Right lobe of liver (tissue), 6 donors: ENCODE measurements at regions not wholly inside any gene's neighbourhood (a gene's known extent, or its start where the extent isn't known, plus 50 kb on each side); places are given as distances from the start of the nearest gene placed in this dataset.

Experiments
- ATAC-seq, 4 donors: fragments of 200-7000 bp; cut with Tn5 transposase; one replicate each; pipeline ENCODE4 v1.9.1; 2020; ENCODE audit warnings: mild to moderate bottlenecking in 4 of 4, moderate library complexity in 4 of 4
- DNase-seq, 3 donors: peaks; one replicate each; pipeline ENCODE4 v3.0.0-alpha.2; 2020
- H3K27ac ChIP-seq, 3 donors: fragments of 200-600 bp; one replicate each; pipeline ENCODE4 v1.8.0; 2022
- H3K27me3 ChIP-seq, 2 donors: fragments of 200-600 bp; one replicate each; pipeline ENCODE4 v1.8.0; 2022
- H3K36me3 ChIP-seq, 4 donors: fragments of 200-600 bp; sonication (generic) in 1 of 4; one replicate each; pipeline versions ENCODE4 v1.5.1 to v1.8.0; 2017 to 2022; ENCODE audit warnings: control low read depth in 1 of 4
- H3K4me1 ChIP-seq, 4 donors: fragments of 200-600 bp; sonication (generic) in 1 of 4; one replicate each; pipeline versions ENCODE4 v1.5.1 to v1.8.0; 2017 to 2022; ENCODE audit warnings: control low read depth in 1 of 4
- H3K4me3 ChIP-seq, 3 donors: fragments of 200-600 bp; one replicate each; pipeline ENCODE4 v1.8.0; 2022
- H3K9me3 ChIP-seq, 4 donors: fragments of 200-600 bp; sonication (generic) in 1 of 4; one replicate each; pipeline versions ENCODE4 v1.5.1 to v1.8.0; 2017 to 2022; ENCODE audit warnings: control low read depth in 1 of 4
- POLR2A ChIP-seq: fragments of 450-650 bp; IDR thresholded peaks from one replicate; pipeline ENCODE4 v1.6.1; 2017; ENCODE audit warnings: antibody characterized with exemption, mild to moderate bottlenecking
- WGBS: methylation state at CpG from one replicate; pipeline ENCODE4 v1.1.6; 2018; ENCODE audit warnings: low coverage, low lambda C conversion rate; ENCODE audit not compliant: insufficient coverage; ENCODE audit errors: missing lambda C conversion rate; 5-methylcytosine and 5-hydroxymethylcytosine counted together
- intact Hi-C, 2 donors: fragments of 100-400 bp; cut with DNase I; formaldehyde crosslinking; loops; one replicate each; pipeline versions ENCODE4 v1.11.2 to v1.14.1; 2022
- TF ChIP-seq, protein P1 (sequence below), 4 donors: fragments of 200-600 bp in 3 of 4; fragments of 450-650 bp in 1 of 4; IDR thresholded peaks; one replicate each; pipeline versions ENCODE4 v1.5.1 to v1.8.0; 2016 to 2022; ENCODE audit warnings: antibody characterized with exemption in 4 of 4, mild to moderate bottlenecking in 2 of 4
- donor health status: DM: no; HTN: yes; CAD: no.
- donor health status: DM: no; HTN: no; CAD: no.
- donor health status: DM: no; HTN: no; CAD: no.
- donor health status: DM: no; HTN: yes; CAD: no.
- donor health status: DM: no; HTN: yes; CAD: no.

- no peaks in the 10 kb centered on the region for H3K27me3 ChIP-seq
- H3K36me3 ChIP-seq: no peaks in the 10 kb centered on the region
- WGBS: 33% methylated on average over 2 of the region's 2 CpGs
- no peak overlapping the region for H3K27ac ChIP-seq
- DNase-seq: no peak
- H3K9me3 ChIP-seq: no peaks in the 10 kb centered on the region
- intact Hi-C loops: no loop called here
- no peaks in the 10 kb centered on the region for H3K4me1 ChIP-seq
- H3K4me3 ChIP-seq: no peak overlapping the region
- TF ChIP-seq POLR2A: no peak
- TF ChIP-seq, protein P1, sequence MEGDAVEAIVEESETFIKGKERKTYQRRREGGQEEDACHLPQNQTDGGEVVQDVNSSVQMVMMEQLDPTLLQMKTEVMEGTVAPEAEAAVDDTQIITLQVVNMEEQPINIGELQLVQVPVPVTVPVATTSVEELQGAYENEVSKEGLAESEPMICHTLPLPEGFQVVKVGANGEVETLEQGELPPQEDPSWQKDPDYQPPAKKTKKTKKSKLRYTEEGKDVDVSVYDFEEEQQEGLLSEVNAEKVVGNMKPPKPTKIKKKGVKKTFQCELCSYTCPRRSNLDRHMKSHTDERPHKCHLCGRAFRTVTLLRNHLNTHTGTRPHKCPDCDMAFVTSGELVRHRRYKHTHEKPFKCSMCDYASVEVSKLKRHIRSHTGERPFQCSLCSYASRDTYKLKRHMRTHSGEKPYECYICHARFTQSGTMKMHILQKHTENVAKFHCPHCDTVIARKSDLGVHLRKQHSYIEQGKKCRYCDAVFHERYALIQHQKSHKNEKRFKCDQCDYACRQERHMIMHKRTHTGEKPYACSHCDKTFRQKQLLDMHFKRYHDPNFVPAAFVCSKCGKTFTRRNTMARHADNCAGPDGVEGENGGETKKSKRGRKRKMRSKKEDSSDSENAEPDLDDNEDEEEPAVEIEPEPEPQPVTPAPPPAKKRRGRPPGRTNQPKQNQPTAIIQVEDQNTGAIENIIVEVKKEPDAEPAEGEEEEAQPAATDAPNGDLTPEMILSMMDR (IDR thresholded peaks at IDR 0.05): peak in 3 of 4 donors; percentile 12 to 21 (median 16)
- ATAC-seq: no peak
Observed at GRCh38 chrX:20594985-20595384, 328.3 kb upstream of the RPS6KA3 start.

DNA sequence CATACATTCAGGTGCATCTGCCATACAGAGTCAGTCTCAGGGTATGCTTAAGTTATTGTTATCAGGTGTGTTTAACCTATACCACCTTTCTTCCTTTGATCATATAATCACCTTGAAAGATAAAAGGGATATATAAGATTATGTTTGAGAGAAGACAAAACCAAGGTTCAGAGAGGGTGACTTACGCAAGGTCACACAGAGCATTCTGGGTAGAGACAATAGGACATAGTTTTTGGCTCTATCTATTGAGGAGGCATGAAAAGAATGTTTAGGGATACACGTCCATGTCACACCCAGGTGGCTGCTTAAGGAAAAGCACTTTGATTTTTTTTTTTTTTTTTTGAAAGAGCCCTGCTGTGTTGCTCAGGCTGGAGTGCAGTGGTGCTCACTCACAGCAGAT lies 327.1 kb upstream of the RPS6KA3 start:
- ATAC-seq: no peak
- Histone ChIP-seq H3K4me3 (no peak overlapping the region), H3K27ac (no peak overlapping the region), H3K4me1 (no peaks in the 10 kb centered on the region), H3K36me3 (no peaks in the 10 kb centered on the region), H3K27me3 (no peaks in the 10 kb centered on the region), H3K9me3 (no peaks in the 10 kb centered on the region)
- 55% methylated on average over 2 of the region's 2 CpGs for WGBS
- TF ChIP-seq, protein P1 (IDR thresholded peaks at IDR 0.05): no peak
- TF ChIP-seq POLR2A: no peak
- DNase-seq: no peak
- intact Hi-C loops: no loop called here

DNA sequence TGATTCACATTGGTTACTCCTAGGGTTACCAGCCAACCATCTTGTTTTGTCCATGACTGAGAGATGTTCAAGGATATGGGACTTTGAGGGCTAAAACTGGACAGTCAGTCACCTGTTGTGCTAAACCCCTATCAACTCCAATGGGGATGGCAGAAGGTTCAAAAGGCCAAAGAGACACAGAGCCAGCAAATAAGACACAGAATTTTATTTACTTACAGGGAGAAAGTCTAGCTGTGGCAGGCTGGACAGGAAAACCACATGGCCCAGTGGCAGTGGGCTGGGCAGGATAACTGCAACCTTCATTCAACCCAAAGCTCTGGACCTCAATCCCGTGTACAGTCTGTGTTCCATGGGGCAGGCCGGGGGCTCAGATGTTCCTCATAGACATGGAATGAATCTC lies 326.7 kb upstream of the RPS6KA3 start:
- intact Hi-C loops: no loop called here
- no peak for DNase-seq

GRCh38 chrX:20591246-20591645 lies 324.5 kb upstream of the RPS6KA3 start:
- DNase-seq (peak in 1 of 3 donors; percentile 48), ATAC-seq (peak; percentile 73 to 90 (median 78))

More for the DNA sequence above, 326.7 kb upstream of the RPS6KA3 start:
- no peaks in the 10 kb centered on the region for H3K4me1 ChIP-seq
- no peaks in the 10 kb centered on the region for H3K9me3 ChIP-seq
- ATAC-seq: peak in 3 of 4 donors; percentile 26 to 67 (median 36)
- H3K36me3 ChIP-seq: no peaks in the 10 kb centered on the region
- TF ChIP-seq, protein P1 (IDR thresholded peaks at IDR 0.05): no peak
- TF ChIP-seq POLR2A: no peak
- H3K27ac ChIP-seq: no peak overlapping the region
- H3K4me3 ChIP-seq: no peak overlapping the region
- WGBS: 65% methylated on average over 2 of the region's 2 CpGs
- H3K27me3 ChIP-seq: no peaks in the 10 kb centered on the region

More at GRCh38 chrX:20591246-20591645, 324.5 kb upstream of the RPS6KA3 start:
- Histone ChIP-seq H3K27ac (no peak overlapping the region), H3K36me3 (no peaks in the 10 kb centered on the region), H3K4me1 (no peaks in the 10 kb centered on the region), H3K27me3 (no peaks in the 10 kb centered on the region), H3K9me3 (no peaks in the 10 kb centered on the region), H3K4me3 (no peak overlapping the region)
- TF ChIP-seq POLR2A: no peak
- TF ChIP-seq, protein P1 (IDR thresholded peaks at IDR 0.05): no peak
- no CpG with 5 or more reads among the region's 2 CpGs for WGBS
- intact Hi-C loops: no loop called here
